ENCODE measurements at regions not wholly inside any gene's neighbourhood (a gene's known extent, or its start where the extent isn't known, plus 50 kb on each side); places are given as distances from the start of the nearest gene placed in this dataset.

- TF ChIP-seq POLR2A (IDR thresholded peaks at IDR 0.05) (no peak), CTCF (IDR thresholded peaks at IDR 0.05) (no peak)
Observed at GRCh38 chr13:59476366-59476765, 687.4 kb downstream of the DIAPH3 start.
